ENCODE measurements at regions not wholly inside any gene's neighbourhood (a gene's known extent, or its start where the extent isn't known, plus 50 kb on each side); places are given as distances from the start of the nearest gene placed in this dataset.

DNA sequence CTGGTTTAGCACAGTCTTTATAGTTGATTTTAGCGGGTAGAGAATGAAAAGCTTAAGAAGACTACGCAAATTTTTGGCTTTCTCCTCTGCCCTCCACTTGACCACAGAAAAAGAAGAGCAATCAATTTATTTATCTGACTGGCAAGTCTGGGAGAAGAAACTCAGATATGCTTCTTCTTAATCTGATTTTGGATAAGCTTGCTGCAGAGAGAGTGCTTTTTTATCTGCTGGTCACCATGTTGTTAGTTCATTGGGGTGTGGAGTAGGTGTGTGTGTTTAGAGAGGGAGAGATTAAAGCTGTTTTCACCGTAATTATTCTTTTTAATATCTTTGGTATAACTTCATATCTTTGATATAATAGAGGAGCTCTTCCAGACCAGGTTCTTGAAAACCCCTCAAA is 471.4 kb upstream of the SLC10A2 start:
- no peak for TF ChIP-seq CTCF (IDR thresholded peaks at IDR 0.05; ENCODE audit: borderline replicate concordance)
- intact Hi-C loops (cut with micrococcal nuclease): no loop called here
- no peak overlapping the region for H3K27ac ChIP-seq (replicated peaks)

DNA sequence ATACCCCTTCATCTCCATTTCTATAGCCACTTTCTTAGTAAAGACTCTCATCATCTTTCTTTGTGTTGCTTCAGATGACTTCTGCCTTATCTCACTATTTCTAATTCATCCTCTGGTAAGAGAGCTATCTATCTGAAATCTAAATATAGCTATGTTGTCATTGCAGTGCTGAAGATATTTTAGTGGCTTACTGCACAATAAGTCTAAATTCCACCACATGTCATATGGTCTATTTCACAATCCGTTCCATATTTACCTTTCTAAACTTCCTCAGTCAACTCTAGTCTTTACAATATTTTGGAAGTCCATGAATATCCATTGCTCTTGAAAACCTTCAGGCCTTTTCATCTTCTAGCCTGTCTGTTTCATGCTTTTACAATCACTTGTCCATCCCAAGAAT is 465.1 kb upstream of the SLC10A2 start:
- intact Hi-C loops (cut with micrococcal nuclease): no loop called here

More for the DNA sequence above, 471.4 kb upstream of the SLC10A2 start:
- Histone ChIP-seq H3K4me1 (no peaks in the 10 kb centered on the region), H3K36me3 (no peaks in the 10 kb centered on the region), H3K4me3 (no peak overlapping the region), H3K9me3 (replicated peaks) (peaks cover 3% of the 10 kb centered on the region), H3K27me3 (ENCODE audit: low read depth) (no peaks in the 10 kb centered on the region)
- DNase-seq: no peak

DNA sequence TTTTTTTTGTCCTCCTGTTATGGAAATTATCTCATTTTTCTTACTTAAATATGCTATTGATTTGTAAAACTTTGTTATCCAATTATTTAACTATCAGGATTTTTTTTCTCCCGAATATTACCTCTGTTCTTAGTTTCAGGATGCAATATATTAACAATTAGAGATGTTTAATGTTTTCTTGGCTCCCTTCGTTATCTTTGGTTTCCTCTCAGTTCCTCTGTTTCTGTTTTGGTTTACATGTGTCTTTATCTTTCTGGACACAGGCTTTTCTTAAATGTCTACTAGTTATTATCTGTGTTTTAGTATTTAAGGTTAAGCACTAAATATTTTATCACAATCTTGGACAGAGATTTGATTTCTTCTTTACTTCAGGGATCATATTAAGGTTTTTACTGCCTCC is 462.2 kb upstream of the SLC10A2 start:
- no peak for DNase-seq
- TF ChIP-seq CTCF (IDR thresholded peaks at IDR 0.05; ENCODE audit: borderline replicate concordance): no peak
- intact Hi-C loops (cut with micrococcal nuclease): no loop called here

More for the DNA sequence above, 465.1 kb upstream of the SLC10A2 start:
- Histone ChIP-seq H3K9me3 (replicated peaks) (no peaks in the 10 kb centered on the region), H3K4me1 (no peaks in the 10 kb centered on the region), H3K27ac (replicated peaks) (no peak overlapping the region), H3K4me3 (no peak overlapping the region), H3K27me3 (ENCODE audit: low read depth) (no peaks in the 10 kb centered on the region), H3K36me3 (no peaks in the 10 kb centered on the region)
- TF ChIP-seq CTCF (IDR thresholded peaks at IDR 0.05; ENCODE audit: borderline replicate concordance): no peak
- DNase-seq: no peak

DNA sequence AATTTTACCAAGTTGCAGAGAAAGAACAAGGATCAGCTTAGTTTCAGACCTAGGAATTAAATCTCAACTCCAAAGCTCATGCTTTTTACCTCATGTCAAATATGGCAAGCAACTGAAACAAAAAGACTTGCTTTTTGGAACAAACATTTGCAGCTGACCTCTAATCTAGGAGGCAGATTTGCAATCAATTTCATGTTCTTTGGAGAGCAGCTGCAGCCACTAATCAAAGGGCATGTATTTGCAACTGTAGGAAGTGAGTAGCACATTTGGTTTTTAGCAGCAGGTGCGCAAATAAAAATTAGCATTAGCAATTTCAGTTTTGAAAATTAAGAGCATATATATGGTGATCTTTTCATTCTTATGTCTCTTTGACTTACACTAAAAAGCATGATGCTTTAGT is 459.3 kb upstream of the SLC10A2 start:
- no peak overlapping the region for H3K27ac ChIP-seq (replicated peaks)
- DNase-seq: no peak
- TF ChIP-seq CTCF (IDR thresholded peaks at IDR 0.05; ENCODE audit: borderline replicate concordance): no peak
- intact Hi-C loops (cut with micrococcal nuclease): no loop called here
- H3K9me3 ChIP-seq (replicated peaks): no peaks in the 10 kb centered on the region
- H3K36me3 ChIP-seq: no peaks in the 10 kb centered on the region
- no peak overlapping the region for H3K4me3 ChIP-seq
- H3K4me1 ChIP-seq: no peaks in the 10 kb centered on the region
- H3K27me3 ChIP-seq (ENCODE audit: low read depth): no peaks in the 10 kb centered on the region

More for the DNA sequence above, 462.2 kb upstream of the SLC10A2 start:
- no peaks in the 10 kb centered on the region for H3K27me3 ChIP-seq (ENCODE audit: low read depth)
- no peak overlapping the region for H3K27ac ChIP-seq (replicated peaks)
- no peaks in the 10 kb centered on the region for H3K4me1 ChIP-seq
- no peaks in the 10 kb centered on the region for H3K9me3 ChIP-seq (replicated peaks)
- H3K36me3 ChIP-seq: no peaks in the 10 kb centered on the region
- no peak overlapping the region for H3K4me3 ChIP-seq

DNA sequence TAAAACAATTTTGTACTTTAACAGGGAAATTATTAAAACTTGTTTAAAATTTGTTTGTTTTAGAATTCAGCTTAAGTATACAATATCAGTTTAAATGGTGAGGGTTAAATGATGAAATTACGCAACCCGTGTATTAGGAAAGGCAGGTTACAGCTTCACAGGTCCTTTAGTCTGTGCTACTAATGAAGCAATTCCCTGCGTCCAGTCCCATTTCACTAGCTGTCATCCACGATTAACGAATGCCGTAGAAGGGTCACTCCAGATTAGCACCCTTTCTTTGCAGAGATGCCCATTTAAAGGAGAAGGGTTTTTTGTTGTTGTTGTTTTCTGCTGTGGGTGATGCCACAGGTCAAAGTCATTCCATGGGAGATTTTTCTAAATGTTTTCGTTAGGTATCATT is 457.6 kb upstream of the SLC10A2 start:
- no peak for TF ChIP-seq CTCF (IDR thresholded peaks at IDR 0.05; ENCODE audit: borderline replicate concordance)
- intact Hi-C loops (cut with micrococcal nuclease): no loop called here
- no peak overlapping the region for H3K4me3 ChIP-seq
- H3K9me3 ChIP-seq (replicated peaks): no peaks in the 10 kb centered on the region
- H3K36me3 ChIP-seq: no peaks in the 10 kb centered on the region
- no peak for DNase-seq
- no peak overlapping the region for H3K27ac ChIP-seq (replicated peaks)
- H3K4me1 ChIP-seq: no peaks in the 10 kb centered on the region
- H3K27me3 ChIP-seq (ENCODE audit: low read depth): no peaks in the 10 kb centered on the region

GRCh38 chr13:103521532-103521931 is 455.3 kb upstream of the SLC10A2 start:
- no peaks in the 10 kb centered on the region for H3K27me3 ChIP-seq (ENCODE audit: low read depth)
- H3K27ac ChIP-seq (replicated peaks): no peak overlapping the region
- no peaks in the 10 kb centered on the region for H3K36me3 ChIP-seq
- no peak overlapping the region for H3K4me3 ChIP-seq
- intact Hi-C loops (cut with micrococcal nuclease): no loop called here
- no peaks in the 10 kb centered on the region for H3K4me1 ChIP-seq
- DNase-seq: no peak
- H3K9me3 ChIP-seq (replicated peaks): no peaks in the 10 kb centered on the region
- TF ChIP-seq CTCF (IDR thresholded peaks at IDR 0.05; ENCODE audit: borderline replicate concordance): no peak
